ENCODE measurements at regions not wholly inside any gene's neighbourhood (a gene's known extent, or its start where the extent isn't known, plus 50 kb on each side); places are given as distances from the start of the nearest gene placed in this dataset.

DNA sequence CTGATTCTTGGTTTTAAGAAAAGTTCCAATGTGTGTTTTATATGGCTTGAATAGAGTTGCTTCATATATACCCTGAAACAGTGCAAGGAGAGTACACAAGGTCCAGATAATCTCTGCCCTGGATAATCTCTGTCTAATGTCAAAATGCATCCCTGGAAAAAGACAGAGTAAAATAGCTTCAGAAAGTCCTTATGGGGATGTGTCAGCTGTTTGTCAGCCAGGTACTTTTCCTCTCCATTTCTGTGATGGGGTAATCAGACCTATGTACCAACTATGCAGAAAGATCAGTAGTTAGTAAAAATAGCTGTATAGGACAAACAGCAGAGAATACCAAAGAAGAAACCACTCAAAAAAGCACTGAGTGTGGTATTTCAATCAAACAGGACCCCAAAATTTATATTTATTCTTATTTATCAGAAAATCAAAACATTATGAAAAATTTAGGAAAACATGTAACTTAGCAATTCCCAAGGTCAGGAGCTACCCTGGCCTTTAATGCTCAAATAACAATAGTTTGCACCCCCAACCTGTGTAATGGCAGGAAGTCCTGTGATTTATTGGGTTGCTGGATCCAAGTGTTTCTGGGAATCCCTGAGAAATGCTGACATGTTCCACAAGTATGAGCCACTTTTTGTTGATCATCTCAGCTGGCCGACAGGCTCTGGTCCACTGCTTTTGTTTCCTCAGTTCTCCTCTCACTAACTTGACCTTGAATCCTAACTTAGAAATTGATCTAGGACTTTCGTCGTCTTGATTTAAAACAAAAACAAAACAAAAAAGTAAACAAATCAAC is 69.6 kb downstream of the MDH1 start:
- in situ Hi-C loops (cut with HindIII; ENCODE audit: low sequenced_read_pairs): no loop called here
- no peak for DNase-seq (ENCODE audit: low spot score)

DNA sequence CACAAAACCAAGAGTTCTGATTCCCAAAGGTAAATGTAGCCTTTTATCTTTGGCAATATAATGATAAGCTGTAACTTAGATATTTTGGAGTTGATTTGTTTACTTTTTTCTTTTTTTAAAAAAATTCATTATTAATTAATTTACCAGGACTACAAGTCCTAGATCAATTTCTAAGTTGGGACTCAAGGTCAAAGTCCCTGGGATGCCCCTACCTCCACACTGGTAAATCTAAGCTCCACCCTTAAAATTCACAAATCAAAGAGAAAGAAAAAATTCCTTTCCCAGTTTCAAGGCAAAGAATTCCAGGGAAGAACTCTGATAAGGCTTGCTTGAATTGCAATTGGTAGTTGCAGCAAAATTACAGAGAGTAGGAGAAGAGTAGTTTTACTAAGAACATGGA is 71.3 kb downstream of the MDH1 start:
- no peak for DNase-seq (ENCODE audit: low spot score)
- in situ Hi-C loops (cut with HindIII; ENCODE audit: low sequenced_read_pairs): no loop called here

- in situ Hi-C loops (cut with HindIII; ENCODE audit: low sequenced_read_pairs): no loop called here
- no peak for DNase-seq (ENCODE audit: low spot score)
Observed at GRCh38 chr2:63661076-63661475, 72.3 kb downstream of the MDH1 start.

GRCh38 chr2:63662028-63662804 is 73.5 kb downstream of the MDH1 start:
- DNase-seq (ENCODE audit: low spot score): no peak
- in situ Hi-C loops (cut with HindIII; ENCODE audit: low sequenced_read_pairs): no loop called here

- DNase-seq (ENCODE audit: low spot score): no peak
- in situ Hi-C loops (cut with HindIII; ENCODE audit: low sequenced_read_pairs): no loop called here
Observed at GRCh38 chr2:63663013-63663864, 74.5 kb downstream of the MDH1 start.

- DNase-seq (ENCODE audit: low spot score): no peak
- in situ Hi-C loops (cut with HindIII; ENCODE audit: low sequenced_read_pairs): no loop called here
Observed at GRCh38 chr2:63665091-63665490, 76.3 kb downstream of the MDH1 start.

DNA sequence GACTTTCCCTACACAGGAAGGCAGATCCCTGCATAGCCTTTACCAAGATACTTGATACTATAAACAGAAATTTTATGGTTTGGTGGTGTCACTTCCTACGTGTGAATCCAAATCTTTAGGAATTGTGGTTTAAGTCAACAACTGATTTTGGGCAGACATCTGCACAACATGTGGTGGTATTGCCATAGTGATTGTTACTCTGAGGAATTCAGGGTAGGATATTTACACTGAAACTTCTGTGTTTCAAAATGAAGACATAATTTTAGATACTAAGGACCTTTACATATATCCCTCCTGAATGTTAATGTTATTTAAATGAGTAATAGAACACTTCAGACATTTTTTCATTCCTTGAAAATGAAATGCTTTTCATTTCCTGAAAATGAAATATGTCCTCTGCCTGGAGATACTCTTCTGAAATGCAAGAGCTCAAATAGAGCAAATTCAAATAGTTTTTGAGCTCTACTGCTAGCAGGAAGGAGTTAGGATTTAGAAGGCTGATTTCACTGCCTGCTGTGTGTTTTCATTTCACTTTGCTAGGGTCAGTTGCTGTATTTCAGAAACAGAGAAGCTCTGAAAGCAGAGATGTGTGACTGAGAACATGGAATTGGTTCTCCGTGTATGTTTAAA is 77.2 kb downstream of the MDH1 start:
- in situ Hi-C loops (cut with HindIII; ENCODE audit: low sequenced_read_pairs): no loop called here
- no peak for DNase-seq (ENCODE audit: low spot score)

DNA sequence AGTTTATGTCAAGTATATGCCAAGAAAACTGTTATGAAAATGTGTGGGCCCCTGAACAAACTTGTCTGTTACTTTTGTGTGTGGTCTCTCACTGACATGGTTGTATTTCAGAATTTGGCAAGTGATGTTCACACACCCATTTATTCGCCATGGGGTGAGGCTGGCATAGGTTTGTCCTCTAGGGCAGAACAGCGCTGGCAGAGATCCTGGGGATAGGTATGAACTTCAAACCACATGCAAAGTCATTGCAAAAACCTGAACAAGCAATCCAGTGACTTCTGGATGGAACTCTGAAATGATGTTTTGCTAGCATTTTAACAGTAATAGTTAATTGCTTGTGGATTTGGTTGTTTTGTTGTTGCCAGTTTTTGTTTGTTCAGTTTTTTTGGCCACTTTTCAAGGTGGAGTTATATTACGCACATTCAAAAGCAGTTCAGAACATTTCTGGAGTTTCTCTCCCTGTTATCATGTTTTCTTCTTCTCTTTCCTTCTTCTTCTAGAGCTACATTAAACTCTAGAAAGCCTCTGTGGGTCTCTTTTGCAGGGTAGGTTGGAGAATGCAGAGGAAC is 78.5 kb downstream of the MDH1 start:
- no peak for DNase-seq (ENCODE audit: low spot score)
- in situ Hi-C loops (cut with HindIII; ENCODE audit: low sequenced_read_pairs): no loop called here

GRCh38 chr2:63668000-63668399 is 79.2 kb downstream of the MDH1 start:
- no peak for DNase-seq (ENCODE audit: low spot score)
- in situ Hi-C loops (cut with HindIII; ENCODE audit: low sequenced_read_pairs): no loop called here

GRCh38 chr2:63668466-63668865 is 79.7 kb downstream of the MDH1 start:
- no peak for DNase-seq (ENCODE audit: low spot score)
- in situ Hi-C loops (cut with HindIII; ENCODE audit: low sequenced_read_pairs): no loop called here

DNA sequence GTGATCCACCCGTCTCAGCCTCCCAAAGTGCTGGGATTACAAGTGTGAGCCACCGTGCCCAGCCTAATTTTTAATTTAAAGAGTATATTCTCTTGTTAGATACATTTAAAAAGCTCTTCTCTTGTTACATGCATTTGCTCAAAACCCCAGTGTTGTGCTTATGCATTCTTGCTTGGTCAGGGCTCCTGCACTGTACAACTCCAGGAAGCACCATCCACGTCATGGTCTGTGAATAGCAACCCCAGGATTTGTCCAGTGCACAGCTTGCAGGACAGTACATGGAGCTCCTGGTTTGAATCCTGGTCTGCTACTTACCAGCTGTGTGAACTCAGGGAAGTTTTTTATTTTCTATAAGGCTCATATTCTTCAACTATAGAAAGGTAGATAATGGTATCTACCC is 80.8 kb downstream of the MDH1 start:
- in situ Hi-C loops (cut with HindIII; ENCODE audit: low sequenced_read_pairs): no loop called here
- DNase-seq (ENCODE audit: low spot score): no peak

DNA sequence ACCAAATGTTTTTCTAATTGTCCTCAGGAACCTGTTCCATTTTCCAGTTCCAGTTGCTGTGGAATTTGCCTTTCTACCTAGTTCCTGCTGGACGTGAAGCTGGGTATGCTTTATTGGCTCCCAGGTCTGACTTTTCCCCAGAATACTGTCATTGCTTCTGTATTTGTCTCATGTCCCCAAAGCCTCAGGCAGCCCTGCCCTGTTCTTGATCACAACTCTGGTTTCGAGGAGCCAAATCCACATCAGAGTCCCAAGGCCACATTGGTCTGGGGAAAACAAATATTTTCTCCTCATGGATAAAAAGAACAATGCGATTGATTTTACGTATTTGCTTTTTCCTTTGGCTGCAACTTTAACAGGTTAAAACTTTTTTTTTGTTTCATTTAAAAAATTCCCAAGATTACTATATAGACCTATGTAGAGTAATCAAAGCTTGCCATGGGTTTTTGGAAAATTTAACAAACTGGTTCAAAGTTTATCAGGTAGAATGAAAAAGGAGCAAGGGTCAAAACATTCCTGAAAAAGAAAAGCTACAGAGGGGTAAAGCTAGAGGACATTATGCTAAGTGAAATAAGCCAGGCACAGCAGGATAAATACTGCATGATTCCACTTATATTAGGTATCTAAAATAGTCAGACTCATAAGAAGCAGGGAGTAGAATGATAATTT is 85.2 kb downstream of the MDH1 start:
- DNase-seq (ENCODE audit: low spot score): no peak
- in situ Hi-C loops (cut with HindIII; ENCODE audit: low sequenced_read_pairs): no loop called here

DNA sequence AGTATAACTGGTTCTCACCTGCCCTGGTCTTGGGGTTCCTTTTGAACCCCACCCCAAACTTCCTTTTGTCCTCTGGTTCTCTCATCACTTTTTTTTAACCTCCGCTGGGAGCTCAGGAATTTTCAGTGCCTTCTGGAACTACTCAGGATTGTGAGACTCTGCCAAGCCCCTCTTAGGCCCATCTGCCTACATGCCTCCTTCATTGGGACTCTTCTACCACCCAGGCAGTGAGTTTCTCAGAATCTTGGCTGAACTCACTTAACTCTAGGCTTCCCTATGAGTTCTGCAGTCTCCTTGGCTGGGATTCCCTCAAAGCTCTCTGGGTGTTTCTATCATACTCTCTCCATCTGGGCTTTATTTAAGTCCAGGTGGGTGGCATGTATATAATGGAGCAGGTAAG is 86.3 kb downstream of the MDH1 start:
- DNase-seq (ENCODE audit: low spot score): no peak
- in situ Hi-C loops (cut with HindIII; ENCODE audit: low sequenced_read_pairs): no loop called here

GRCh38 chr2:63676135-63676534 is 87.4 kb downstream of the MDH1 start:
- in situ Hi-C loops (cut with HindIII; ENCODE audit: low sequenced_read_pairs): no loop called here
- no peak for DNase-seq (ENCODE audit: low spot score)

GRCh38 chr2:63678085-63678484 is 89.3 kb downstream of the MDH1 start:
- DNase-seq (ENCODE audit: low spot score): no peak
- in situ Hi-C loops (cut with HindIII; ENCODE audit: low sequenced_read_pairs): no loop called here

- in situ Hi-C loops (cut with HindIII; ENCODE audit: low sequenced_read_pairs): no loop called here
Observed at GRCh38 chr2:63678551-63678950, 89.8 kb downstream of the MDH1 start.

DNA sequence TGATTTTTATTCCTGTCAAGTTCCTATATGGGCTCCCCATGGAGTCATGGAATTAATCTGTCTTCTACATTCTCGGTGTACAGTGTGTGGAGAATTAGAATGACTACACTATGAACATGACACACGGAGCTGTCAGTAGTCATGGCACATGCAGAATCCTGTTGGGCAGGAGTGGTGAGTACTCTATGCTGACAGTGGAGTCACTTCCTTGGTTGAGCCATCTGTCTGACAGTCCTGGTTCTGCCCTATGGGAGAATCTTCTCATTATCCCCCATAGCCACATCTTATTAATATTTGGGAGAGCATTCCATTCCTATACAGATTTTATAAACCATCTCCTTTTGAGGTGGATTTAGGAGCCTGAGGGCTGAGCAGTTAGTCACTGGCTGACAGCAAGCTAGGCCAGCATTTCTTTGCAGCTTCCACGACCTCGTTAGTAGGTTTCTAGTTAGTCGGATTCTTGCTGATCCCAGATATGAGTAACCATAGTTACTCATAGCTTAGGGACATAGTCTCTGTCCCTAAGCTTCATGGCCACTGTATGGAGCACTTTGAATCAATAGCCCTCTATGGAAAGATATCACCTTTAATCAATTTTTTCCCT is 90.6 kb downstream of the MDH1 start:
- DNase-seq (ENCODE audit: low spot score): no peak
- in situ Hi-C loops (cut with HindIII; ENCODE audit: low sequenced_read_pairs): no loop called here

More at GRCh38 chr2:63678551-63678950, 89.8 kb downstream of the MDH1 start:
- DNase-seq (ENCODE audit: low spot score): no peak

DNA sequence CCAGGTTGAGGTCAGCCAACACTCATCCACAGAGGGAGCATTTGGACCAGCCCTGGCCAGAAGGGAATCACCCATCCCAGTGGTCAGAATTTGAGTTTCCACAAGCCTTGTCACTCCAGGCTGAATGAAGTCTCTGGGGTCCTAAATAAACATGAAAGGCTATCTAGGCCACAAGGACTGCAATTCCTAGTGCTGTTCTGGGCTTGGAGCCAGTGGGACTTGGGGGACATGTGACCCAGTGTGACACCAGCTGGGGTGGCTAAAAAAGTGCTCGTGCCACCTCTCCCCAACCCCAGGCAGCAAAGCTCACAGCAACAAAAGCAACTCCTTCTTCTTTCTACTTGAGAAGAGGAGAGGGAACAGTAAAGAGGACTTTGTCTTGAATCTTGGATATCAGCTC is 91.7 kb downstream of the MDH1 start:
- in situ Hi-C loops (cut with HindIII; ENCODE audit: low sequenced_read_pairs): no loop called here
- DNase-seq (ENCODE audit: low spot score): no peak

All from G401 (cell line).